ENCODE measurements at regions not wholly inside any gene's neighbourhood (a gene's known extent, or its start where the extent isn't known, plus 50 kb on each side); places are given as distances from the start of the nearest gene placed in this dataset.

DNA sequence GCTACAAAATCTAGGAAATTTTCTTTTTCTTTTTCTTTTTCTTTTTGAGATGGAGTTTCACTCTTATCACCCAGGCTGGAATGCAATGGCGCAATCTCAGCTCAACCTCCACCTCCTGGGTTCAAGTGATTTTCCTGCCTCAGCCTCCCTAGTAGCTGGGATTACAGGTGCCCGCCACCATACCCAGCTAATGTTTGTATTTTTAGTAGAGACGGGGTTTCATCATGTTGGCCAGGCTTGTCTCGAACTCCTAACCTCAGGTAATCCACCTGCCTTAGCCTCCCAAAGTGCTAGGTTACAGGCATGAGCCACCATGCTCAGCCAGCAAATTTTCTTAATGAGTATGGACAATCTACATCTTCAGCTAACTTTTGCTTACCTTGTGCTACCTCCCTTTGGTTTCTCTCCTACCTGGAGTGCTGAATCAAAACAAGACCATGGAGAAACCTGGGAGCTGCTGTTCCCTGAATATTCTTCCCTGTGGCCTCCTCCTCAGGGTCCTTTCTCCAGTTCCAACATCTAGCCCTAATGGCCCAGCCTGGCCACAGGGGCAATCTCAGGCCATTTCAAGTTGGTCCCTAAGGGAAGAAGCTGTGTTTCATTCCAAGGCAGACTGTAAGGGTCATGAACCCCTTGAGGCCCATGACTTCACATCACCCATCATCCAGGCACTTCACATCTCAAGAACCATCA lies 74.6 kb upstream of the EGLN3 start:
- ChIA-PET POLR2A (no interaction called here), CTCF (no interaction called here)
- H3K79me2 ChIP-seq (ENCODE audit: control insufficient read depth, insufficient read depth, low read length): no peaks in the 10 kb centered on the region
- H3K27me3 ChIP-seq (replicated peaks in 1 of 4; ENCODE audit: control extremely low read depth in 1 of 4, control insufficient read depth in 3 of 4, insufficient read depth in 4 of 4, low read length in 3 of 4): no peaks in the 10 kb centered on the region
- H3K4me3 ChIP-seq (ENCODE audit: control extremely low read depth in 1 of 5, extremely low read depth in 1 of 5, insufficient read depth in 1 of 5, low read depth in 2 of 5, low read length in 4 of 5): no peak overlapping the region
- DNase-seq (no peak), ATAC-seq (ENCODE audit: low read depth) (no peak)
- H3K27ac ChIP-seq (ENCODE audit: low read length in 2 of 2): no peak overlapping the region
- Mint-ChIP-seq H3K4me3 (no peak overlapping the region), H3K9me3 (ENCODE audit: insufficient read depth) (no peaks in the 10 kb centered on the region), H3K27ac (no peak overlapping the region), H3K27me3 (no peaks in the 10 kb centered on the region), H3K4me1 (no peaks in the 10 kb centered on the region)
- H3K9ac ChIP-seq (ENCODE audit: low read length): no peak overlapping the region
- H3K4me2 ChIP-seq (replicated peaks; ENCODE audit: low read depth, low read length, poor library complexity, severe bottlenecking): no peak overlapping the region
- H3K4me1 ChIP-seq (ENCODE audit: control insufficient read depth in 2 of 2, insufficient read depth in 2 of 2, low read length in 2 of 2): no peaks in the 10 kb centered on the region
- peaks cover 0 to 3% (median 0%) of the 10 kb centered on the region in 3 donors for H3K9me3 ChIP-seq (ENCODE audit: control extremely low read depth in 1 of 3, control insufficient read depth in 2 of 3, insufficient read depth in 1 of 3, low read length in 2 of 3)
- H3K36me3 ChIP-seq (replicated peaks in 1 of 2; ENCODE audit: control extremely low read depth in 1 of 2, control insufficient read depth in 1 of 2, extremely low read depth in 1 of 2, insufficient read depth in 2 of 2, low read length in 1 of 2): no peaks in the 10 kb centered on the region
- no peak for TF ChIP-seq EZH2 (IDR thresholded peaks at IDR 0.05; ENCODE audit: borderline replicate concordance, insufficient read depth, low read depth, low read length, poor library complexity, severe bottlenecking)
- TF ChIP-seq, protein P1, sequence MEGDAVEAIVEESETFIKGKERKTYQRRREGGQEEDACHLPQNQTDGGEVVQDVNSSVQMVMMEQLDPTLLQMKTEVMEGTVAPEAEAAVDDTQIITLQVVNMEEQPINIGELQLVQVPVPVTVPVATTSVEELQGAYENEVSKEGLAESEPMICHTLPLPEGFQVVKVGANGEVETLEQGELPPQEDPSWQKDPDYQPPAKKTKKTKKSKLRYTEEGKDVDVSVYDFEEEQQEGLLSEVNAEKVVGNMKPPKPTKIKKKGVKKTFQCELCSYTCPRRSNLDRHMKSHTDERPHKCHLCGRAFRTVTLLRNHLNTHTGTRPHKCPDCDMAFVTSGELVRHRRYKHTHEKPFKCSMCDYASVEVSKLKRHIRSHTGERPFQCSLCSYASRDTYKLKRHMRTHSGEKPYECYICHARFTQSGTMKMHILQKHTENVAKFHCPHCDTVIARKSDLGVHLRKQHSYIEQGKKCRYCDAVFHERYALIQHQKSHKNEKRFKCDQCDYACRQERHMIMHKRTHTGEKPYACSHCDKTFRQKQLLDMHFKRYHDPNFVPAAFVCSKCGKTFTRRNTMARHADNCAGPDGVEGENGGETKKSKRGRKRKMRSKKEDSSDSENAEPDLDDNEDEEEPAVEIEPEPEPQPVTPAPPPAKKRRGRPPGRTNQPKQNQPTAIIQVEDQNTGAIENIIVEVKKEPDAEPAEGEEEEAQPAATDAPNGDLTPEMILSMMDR (IDR thresholded peaks at IDR 0.05): no peak
- H2AFZ ChIP-seq (ENCODE audit: insufficient read depth, low read depth, low read length, poor library complexity, severe bottlenecking): no peak overlapping the region
- H4K20me1 ChIP-seq (ENCODE audit: control insufficient read depth, insufficient read depth, low read length, poor library complexity, severe bottlenecking): no peaks in the 10 kb centered on the region
- intact Hi-C loops (cut with micrococcal nuclease): no loop called here
- 95% methylated on average over 2 of the region's 4 CpGs for WGBS (ENCODE audit: insufficient coverage)

DNA sequence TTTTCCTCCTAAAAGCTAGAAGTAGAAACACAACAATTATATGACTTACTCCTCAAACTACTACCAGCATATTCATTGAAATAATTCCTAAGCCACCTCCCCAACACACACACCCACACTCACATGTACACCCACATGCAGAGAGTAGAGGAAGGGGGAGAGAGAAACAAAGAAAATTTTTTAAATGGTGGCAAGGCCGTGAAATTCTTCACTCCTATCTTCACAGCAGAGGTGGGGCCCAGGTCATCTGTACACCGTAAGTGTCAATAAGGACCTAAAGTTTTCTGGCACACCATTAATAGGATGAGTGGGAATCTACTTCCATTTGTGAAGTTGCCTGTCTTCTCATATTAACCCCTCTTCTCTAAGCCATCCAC lies 73.9 kb upstream of the EGLN3 start:
- Mint-ChIP-seq H3K27ac (no peak overlapping the region), H3K4me3 (no peak overlapping the region), H3K9me3 (ENCODE audit: insufficient read depth) (no peaks in the 10 kb centered on the region), H3K4me1 (no peaks in the 10 kb centered on the region), H3K27me3 (peaks cover 2% of the 10 kb centered on the region)
- intact Hi-C loops (cut with micrococcal nuclease): no loop called here
- WGBS (ENCODE audit: insufficient coverage): no CpG with 5 or more reads among the region's 2 CpGs
- peaks cover 0 to 3% (median 0%) of the 10 kb centered on the region in 3 donors for H3K9me3 ChIP-seq (ENCODE audit: control extremely low read depth in 1 of 3, control insufficient read depth in 2 of 3, insufficient read depth in 1 of 3, low read length in 2 of 3)
- no peak for TF ChIP-seq EZH2 (IDR thresholded peaks at IDR 0.05; ENCODE audit: borderline replicate concordance, insufficient read depth, low read depth, low read length, poor library complexity, severe bottlenecking)
- H3K36me3 ChIP-seq (replicated peaks in 1 of 2; ENCODE audit: control extremely low read depth in 1 of 2, control insufficient read depth in 1 of 2, extremely low read depth in 1 of 2, insufficient read depth in 2 of 2, low read length in 1 of 2): no peaks in the 10 kb centered on the region
- ChIA-PET CTCF (no interaction called here), POLR2A (no interaction called here)
- H2AFZ ChIP-seq (ENCODE audit: insufficient read depth, low read depth, low read length, poor library complexity, severe bottlenecking): no peak overlapping the region
- no peak overlapping the region for H3K9ac ChIP-seq (ENCODE audit: low read length)
- DNase-seq (no peak), ATAC-seq (ENCODE audit: low read depth) (no peak)
- H4K20me1 ChIP-seq (ENCODE audit: control insufficient read depth, insufficient read depth, low read length, poor library complexity, severe bottlenecking): no peaks in the 10 kb centered on the region
- no peak overlapping the region for H3K4me3 ChIP-seq (ENCODE audit: control extremely low read depth in 1 of 5, extremely low read depth in 1 of 5, insufficient read depth in 1 of 5, low read depth in 2 of 5, low read length in 4 of 5)
- H3K4me2 ChIP-seq (replicated peaks; ENCODE audit: low read depth, low read length, poor library complexity, severe bottlenecking): no peak overlapping the region
- no peaks in the 10 kb centered on the region for H3K79me2 ChIP-seq (ENCODE audit: control insufficient read depth, insufficient read depth, low read length)
- H3K4me1 ChIP-seq (ENCODE audit: control insufficient read depth in 2 of 2, insufficient read depth in 2 of 2, low read length in 2 of 2): no peaks in the 10 kb centered on the region
- no peaks in the 10 kb centered on the region for H3K27me3 ChIP-seq (replicated peaks in 1 of 4; ENCODE audit: control extremely low read depth in 1 of 4, control insufficient read depth in 3 of 4, insufficient read depth in 4 of 4, low read length in 3 of 4)
- no peak overlapping the region for H3K27ac ChIP-seq (ENCODE audit: low read length in 2 of 2)
